ENCODE measurements at regions not wholly inside any gene's neighbourhood (a gene's known extent, or its start where the extent isn't known, plus 50 kb on each side); places are given as distances from the start of the nearest gene placed in this dataset.

DNA sequence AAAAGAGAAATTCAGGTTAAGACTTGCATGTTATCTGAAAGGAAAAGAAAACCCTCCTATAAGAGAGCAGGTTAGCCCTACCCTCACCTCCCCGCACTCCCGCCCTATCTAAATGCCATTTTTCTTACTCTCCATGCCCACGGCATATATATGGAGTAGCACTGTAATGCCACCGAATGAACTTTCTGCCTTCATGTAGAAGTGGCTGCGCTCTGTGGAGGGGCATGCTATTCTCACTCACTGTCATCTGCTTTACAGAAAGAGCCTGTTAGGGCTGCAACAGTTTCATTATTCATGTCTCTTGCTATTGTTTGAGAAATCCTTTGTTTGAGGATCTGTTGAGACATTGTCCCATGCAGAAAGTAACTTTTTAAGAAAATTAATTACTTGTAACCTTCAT, 1190.6 kb downstream of the SORCS1 start:
- Histone ChIP-seq H3K36me3 (ENCODE audit: control insufficient read depth, insufficient read depth, low read length) (no peaks in the 10 kb centered on the region), H3K4me1 (no peaks in the 10 kb centered on the region), H3K27me3 (replicated peaks; ENCODE audit: control insufficient read depth, insufficient read depth, low read length) (no peaks in the 10 kb centered on the region), H3K9me3 (no peaks in the 10 kb centered on the region), H3K4me3 (ENCODE audit: low read depth, low read length) (no peak overlapping the region)
- Mint-ChIP-seq H3K36me3 (ENCODE audit: insufficient read depth, unreplicated experiment) (no peaks in the 10 kb centered on the region), H3K4me3 (ENCODE audit: unreplicated experiment) (no peak overlapping the region), H3K9me3 (ENCODE audit: unreplicated experiment) (no peaks in the 10 kb centered on the region), H3K4me1 (ENCODE audit: low read depth, unreplicated experiment) (no peaks in the 10 kb centered on the region), H3K27me3 (ENCODE audit: insufficient read depth, unreplicated experiment) (peaks cover 2% of the 10 kb centered on the region), H3K27ac (ENCODE audit: unreplicated experiment) (no peak overlapping the region)
- intact Hi-C loops (cut with micrococcal nuclease; ENCODE audit: unreplicated experiment) = loop anchor here (2.0 kb wide), 1 partner anchor 23 kb away; no protein-coding TSS in a partner anchor
- TF ChIP-seq, protein P1, sequence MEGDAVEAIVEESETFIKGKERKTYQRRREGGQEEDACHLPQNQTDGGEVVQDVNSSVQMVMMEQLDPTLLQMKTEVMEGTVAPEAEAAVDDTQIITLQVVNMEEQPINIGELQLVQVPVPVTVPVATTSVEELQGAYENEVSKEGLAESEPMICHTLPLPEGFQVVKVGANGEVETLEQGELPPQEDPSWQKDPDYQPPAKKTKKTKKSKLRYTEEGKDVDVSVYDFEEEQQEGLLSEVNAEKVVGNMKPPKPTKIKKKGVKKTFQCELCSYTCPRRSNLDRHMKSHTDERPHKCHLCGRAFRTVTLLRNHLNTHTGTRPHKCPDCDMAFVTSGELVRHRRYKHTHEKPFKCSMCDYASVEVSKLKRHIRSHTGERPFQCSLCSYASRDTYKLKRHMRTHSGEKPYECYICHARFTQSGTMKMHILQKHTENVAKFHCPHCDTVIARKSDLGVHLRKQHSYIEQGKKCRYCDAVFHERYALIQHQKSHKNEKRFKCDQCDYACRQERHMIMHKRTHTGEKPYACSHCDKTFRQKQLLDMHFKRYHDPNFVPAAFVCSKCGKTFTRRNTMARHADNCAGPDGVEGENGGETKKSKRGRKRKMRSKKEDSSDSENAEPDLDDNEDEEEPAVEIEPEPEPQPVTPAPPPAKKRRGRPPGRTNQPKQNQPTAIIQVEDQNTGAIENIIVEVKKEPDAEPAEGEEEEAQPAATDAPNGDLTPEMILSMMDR (IDR thresholded peaks at IDR 0.05; ENCODE audit: insufficient read depth in 1 of 2, low read depth in 1 of 2, low read length in 1 of 2, severe bottlenecking in 1 of 2, unreplicated experiment in 1 of 2) = no peak
- POLR2A ChIA-PET = no interaction called here
- no TSS peak for BruUV-seq (replicated peaks)
- DNase-seq = no peak
- CTCF ChIA-PET = interaction anchor here (0.6 to 0.8 kb wide), 2 partner anchors 24 to 338 kb away, joined by 5 read pairs; no protein-coding TSS in a partner anchor

DNA sequence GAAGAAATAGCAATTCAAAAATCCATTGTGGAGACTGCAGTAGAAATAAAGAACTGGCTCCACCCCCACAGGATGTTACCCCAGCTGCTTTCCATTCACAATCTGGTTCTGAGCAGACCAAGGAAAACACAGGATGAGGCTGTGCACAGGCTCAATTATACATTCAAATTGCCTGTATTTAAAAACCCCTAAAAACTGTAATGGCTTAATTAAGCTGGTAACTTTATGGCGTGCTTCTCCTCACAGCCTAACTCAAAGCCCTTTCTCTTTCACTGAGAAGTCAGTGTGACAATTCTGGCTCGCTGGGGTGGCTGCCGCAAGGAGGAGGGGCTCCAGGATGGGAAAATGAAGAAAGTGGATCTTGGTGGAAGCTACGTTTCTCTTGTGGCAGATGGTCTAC, 1191.1 kb downstream of the SORCS1 start:
- H3K27ac Mint-ChIP-seq (ENCODE audit: unreplicated experiment) = no peak overlapping the region
- H3K9me3 Mint-ChIP-seq (ENCODE audit: unreplicated experiment) = no peaks in the 10 kb centered on the region
- peaks cover 2% of the 10 kb centered on the region for H3K27me3 Mint-ChIP-seq (ENCODE audit: insufficient read depth, unreplicated experiment)
- no TSS peak for BruUV-seq (replicated peaks)
- Histone ChIP-seq H3K27me3 (replicated peaks; ENCODE audit: control insufficient read depth, insufficient read depth, low read length) (no peaks in the 10 kb centered on the region), H3K4me3 (ENCODE audit: low read depth, low read length) (no peak overlapping the region), H3K4me1 (no peaks in the 10 kb centered on the region), H3K36me3 (ENCODE audit: control insufficient read depth, insufficient read depth, low read length) (no peaks in the 10 kb centered on the region), H3K9me3 (no peaks in the 10 kb centered on the region)
- no peaks in the 10 kb centered on the region for H3K4me1 Mint-ChIP-seq (ENCODE audit: low read depth, unreplicated experiment)
- ChIA-PET CTCF (no interaction called here), POLR2A (no interaction called here)
- no peaks in the 10 kb centered on the region for H3K36me3 Mint-ChIP-seq (ENCODE audit: insufficient read depth, unreplicated experiment)
- intact Hi-C loops (cut with micrococcal nuclease; ENCODE audit: unreplicated experiment) = no loop called here
- TF ChIP-seq, protein P1 (IDR thresholded peaks at IDR 0.05; ENCODE audit: insufficient read depth in 1 of 2, low read depth in 1 of 2, low read length in 1 of 2, severe bottlenecking in 1 of 2, unreplicated experiment in 1 of 2) = no peak
- H3K4me3 Mint-ChIP-seq (ENCODE audit: unreplicated experiment) = no peak overlapping the region
- no peak for DNase-seq

DNA sequence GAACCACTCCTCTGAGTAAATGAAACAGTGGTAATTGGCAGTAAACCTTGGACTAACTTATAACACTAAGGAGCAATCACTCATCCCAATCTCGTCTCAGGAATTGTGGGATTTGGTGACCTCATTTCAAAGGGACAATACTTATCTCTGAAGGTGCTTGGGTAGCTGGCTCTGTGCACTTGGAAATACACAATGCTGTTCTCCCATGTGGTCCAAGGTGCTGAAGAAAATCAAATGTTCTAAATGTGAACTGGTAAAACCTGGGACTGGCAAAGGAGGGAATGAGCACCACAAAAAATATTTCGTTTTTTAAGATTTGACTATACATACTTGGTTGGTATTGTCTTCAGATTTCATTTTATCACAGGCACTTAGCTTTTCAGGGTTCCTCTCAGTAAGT, 1193.0 kb downstream of the SORCS1 start:
- no TSS peak for BruUV-seq (replicated peaks)
- Histone ChIP-seq H3K36me3 (ENCODE audit: control insufficient read depth, insufficient read depth, low read length) (no peaks in the 10 kb centered on the region), H3K4me3 (ENCODE audit: low read depth, low read length) (no peak overlapping the region), H3K9me3 (no peaks in the 10 kb centered on the region), H3K4me1 (no peaks in the 10 kb centered on the region), H3K27me3 (replicated peaks; ENCODE audit: control insufficient read depth, insufficient read depth, low read length) (no peaks in the 10 kb centered on the region)
- H3K27ac Mint-ChIP-seq (ENCODE audit: unreplicated experiment) = no peak overlapping the region
- H3K9me3 Mint-ChIP-seq (ENCODE audit: unreplicated experiment) = no peaks in the 10 kb centered on the region
- TF ChIP-seq, protein P1 (IDR thresholded peaks at IDR 0.05; ENCODE audit: insufficient read depth in 1 of 2, low read depth in 1 of 2, low read length in 1 of 2, severe bottlenecking in 1 of 2, unreplicated experiment in 1 of 2) = no peak
- H3K27me3 Mint-ChIP-seq (ENCODE audit: insufficient read depth, unreplicated experiment) = peaks cover 2% of the 10 kb centered on the region
- DNase-seq = no peak
- H3K4me1 Mint-ChIP-seq (ENCODE audit: low read depth, unreplicated experiment) = no peaks in the 10 kb centered on the region
- CTCF ChIA-PET = no interaction called here
- H3K4me3 Mint-ChIP-seq (ENCODE audit: unreplicated experiment) = no peak overlapping the region
- intact Hi-C loops (cut with micrococcal nuclease; ENCODE audit: unreplicated experiment) = no loop called here
- H3K36me3 Mint-ChIP-seq (ENCODE audit: insufficient read depth, unreplicated experiment) = no peaks in the 10 kb centered on the region
- POLR2A ChIA-PET = no interaction called here

Measured in Caco-2 (cell line).